OCI-LY7 (cell line): ENCODE measurements at regions not wholly inside any gene's neighbourhood (a gene's known extent, or its start where the extent isn't known, plus 50 kb on each side); places are given as distances from the start of the nearest gene placed in this dataset.

Experiments used
- CTCF ChIP-seq: fragments of 200-600 bp; sonication (generic); conservative IDR thresholded peaks from 2 replicates; pipeline ENCODE4 v1.5.1; 2014; ENCODE audit warnings: mild to moderate bottlenecking, antibody characterized with exemption, low read length, moderate library complexity, mixed read lengths
- EZH2phosphoT487 ChIP-seq: fragments of 200-600 bp; sonication (generic); IDR thresholded peaks from 2 replicates; pipeline ENCODE4 v1.6.1; 2018; ENCODE audit warnings: low read depth, borderline replicate concordance, mild to moderate bottlenecking, mixed run types, antibody characterized with exemption, low read length, moderate library complexity, mixed read lengths

- TF ChIP-seq EZH2phosphoT487 (no peak), CTCF (no peak)
These were observed 53.1 kb upstream of the KDM7A start for GRCh38 chr7:140229591-140230515.
